MG63 (cell line): ENCODE measurements at regions not wholly inside any gene's neighbourhood (a gene's known extent, or its start where the extent isn't known, plus 50 kb on each side); places are given as distances from the start of the nearest gene placed in this dataset.

Experiments used
- DNase-seq: peaks from one replicate; pipeline ENCODE4 v3.0.0-alpha.2; 2020
- H3K27me3 ChIP-seq: fragments of 250-450 bp; sonication (Bioruptor Pico); 2 replicates; pipeline ENCODE4 v1.5.1; 2020; ENCODE audit warnings: mild to moderate bottlenecking, moderate library complexity
- H3K36me3 ChIP-seq: fragments of 250-450 bp; sonication (Bioruptor Pico); 2 replicates; pipeline ENCODE4 v1.5.1; 2020; ENCODE audit warnings: mild to moderate bottlenecking, moderate library complexity
- H3K4me3 ChIP-seq: fragments of 250-450 bp; sonication (Bioruptor Pico); 2 replicates; pipeline ENCODE4 v1.5.1; 2020; ENCODE audit warnings: mild to moderate bottlenecking, moderate library complexity
- H3K9me3 ChIP-seq: fragments of 250-450 bp; sonication (Bioruptor Pico); 2 replicates; pipeline ENCODE4 v1.5.1; 2020; ENCODE audit warnings: mild to moderate bottlenecking, moderate library complexity

GRCh38 chr5:159849437-159850083 lies 66.7 kb upstream of the ADRA1B start:
- H3K27me3 ChIP-seq, result no peaks in the 10 kb centered on the region
- H3K4me3 ChIP-seq, result no peak overlapping the region
- H3K36me3 ChIP-seq, result no peaks in the 10 kb centered on the region
- DNase-seq, result peak; percentile 79
- H3K9me3 ChIP-seq, result peaks cover 9% of the 10 kb centered on the region

GRCh38 chr5:159850160-159850559 lies 66.1 kb upstream of the ADRA1B start:
- DNase-seq, result peak; percentile 90
- H3K27me3 ChIP-seq, result no peaks in the 10 kb centered on the region
- peaks cover 9% of the 10 kb centered on the region for H3K9me3 ChIP-seq
- no peaks in the 10 kb centered on the region for H3K36me3 ChIP-seq
- no peak overlapping the region for H3K4me3 ChIP-seq

- no peaks in the 10 kb centered on the region for H3K36me3 ChIP-seq
- no peak overlapping the region for H3K4me3 ChIP-seq
- DNase-seq, result no peak
- no peaks in the 10 kb centered on the region for H3K27me3 ChIP-seq
- peaks cover 9% of the 10 kb centered on the region for H3K9me3 ChIP-seq
These were observed 65.2 kb upstream of the ADRA1B start for GRCh38 chr5:159851053-159851452.

GRCh38 chr5:159854916-159855315 lies 61.4 kb upstream of the ADRA1B start:
- Histone ChIP-seq H3K9me3 (peaks cover 7% of the 10 kb centered on the region), H3K4me3 (no peak overlapping the region), H3K27me3 (no peaks in the 10 kb centered on the region), H3K36me3 (no peaks in the 10 kb centered on the region)
- DNase-seq, result peak; percentile 75

- Histone ChIP-seq H3K36me3 (no peaks in the 10 kb centered on the region), H3K27me3 (no peaks in the 10 kb centered on the region), H3K4me3 (no peak overlapping the region), H3K9me3 (peaks cover 7% of the 10 kb centered on the region)
- DNase-seq, result peak; percentile 97
These were observed 60.6 kb upstream of the ADRA1B start for GRCh38 chr5:159855476-159856191.

GRCh38 chr5:159858871-159859270 lies 57.4 kb upstream of the ADRA1B start:
- no peaks in the 10 kb centered on the region for H3K36me3 ChIP-seq
- H3K4me3 ChIP-seq, result no peak overlapping the region
- H3K27me3 ChIP-seq, result no peaks in the 10 kb centered on the region
- no peak for DNase-seq
- no peaks in the 10 kb centered on the region for H3K9me3 ChIP-seq

- H3K27me3 ChIP-seq, result no peaks in the 10 kb centered on the region
- no peaks in the 10 kb centered on the region for H3K9me3 ChIP-seq
- no peak overlapping the region for H3K4me3 ChIP-seq
- DNase-seq, result no peak
- no peaks in the 10 kb centered on the region for H3K36me3 ChIP-seq
These were observed 55.2 kb upstream of the ADRA1B start for GRCh38 chr5:159861086-159861485.

- H3K36me3 ChIP-seq, result no peaks in the 10 kb centered on the region
- DNase-seq, result no peak
- no peaks in the 10 kb centered on the region for H3K9me3 ChIP-seq
- H3K4me3 ChIP-seq, result no peak overlapping the region
- peaks cover 5% of the 10 kb centered on the region; the same call in 1 of the 2 replicates for H3K27me3 ChIP-seq
These were observed 51.2 kb upstream of the ADRA1B start for GRCh38 chr5:159864885-159865691.

GRCh38 chr5:159866093-159866492 lies 50.2 kb upstream of the ADRA1B start:
- DNase-seq, result no peak
- no peaks in the 10 kb centered on the region for H3K36me3 ChIP-seq
- H3K9me3 ChIP-seq, result no peaks in the 10 kb centered on the region
- no peak overlapping the region for H3K4me3 ChIP-seq
- H3K27me3 ChIP-seq, result peaks cover 5% of the 10 kb centered on the region; the same call in 1 of the 2 replicates
